ENCODE measurements at regions not wholly inside any gene's neighbourhood (a gene's known extent, or its start where the extent isn't known, plus 50 kb on each side); places are given as distances from the start of the nearest gene placed in this dataset.

DNA sequence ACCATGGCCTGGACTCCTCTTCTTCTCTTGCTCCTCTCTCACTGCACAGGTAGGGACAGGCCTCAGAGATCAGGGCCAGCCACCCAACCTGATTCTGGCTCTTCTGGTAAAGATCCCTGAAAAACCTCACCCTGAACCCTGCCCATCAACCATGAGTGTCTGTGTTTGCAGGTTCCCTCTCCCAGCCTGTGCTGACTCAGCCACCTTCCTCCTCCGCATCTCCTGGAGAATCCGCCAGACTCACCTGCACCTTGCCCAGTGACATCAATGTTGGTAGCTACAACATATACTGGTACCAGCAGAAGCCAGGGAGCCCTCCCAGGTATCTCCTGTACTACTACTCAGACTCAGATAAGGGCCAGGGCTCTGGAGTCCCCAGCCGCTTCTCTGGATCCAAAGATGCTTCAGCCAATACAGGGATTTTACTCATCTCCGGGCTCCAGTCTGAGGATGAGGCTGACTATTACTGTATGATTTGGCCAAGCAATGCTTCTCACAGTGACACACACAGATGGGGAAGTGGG is 80.9 kb downstream of the ZNF280B start:
- no peak for TF ChIP-seq POLR2A (IDR thresholded peaks at IDR 0.05)
- TF ChIP-seq, protein P1, sequence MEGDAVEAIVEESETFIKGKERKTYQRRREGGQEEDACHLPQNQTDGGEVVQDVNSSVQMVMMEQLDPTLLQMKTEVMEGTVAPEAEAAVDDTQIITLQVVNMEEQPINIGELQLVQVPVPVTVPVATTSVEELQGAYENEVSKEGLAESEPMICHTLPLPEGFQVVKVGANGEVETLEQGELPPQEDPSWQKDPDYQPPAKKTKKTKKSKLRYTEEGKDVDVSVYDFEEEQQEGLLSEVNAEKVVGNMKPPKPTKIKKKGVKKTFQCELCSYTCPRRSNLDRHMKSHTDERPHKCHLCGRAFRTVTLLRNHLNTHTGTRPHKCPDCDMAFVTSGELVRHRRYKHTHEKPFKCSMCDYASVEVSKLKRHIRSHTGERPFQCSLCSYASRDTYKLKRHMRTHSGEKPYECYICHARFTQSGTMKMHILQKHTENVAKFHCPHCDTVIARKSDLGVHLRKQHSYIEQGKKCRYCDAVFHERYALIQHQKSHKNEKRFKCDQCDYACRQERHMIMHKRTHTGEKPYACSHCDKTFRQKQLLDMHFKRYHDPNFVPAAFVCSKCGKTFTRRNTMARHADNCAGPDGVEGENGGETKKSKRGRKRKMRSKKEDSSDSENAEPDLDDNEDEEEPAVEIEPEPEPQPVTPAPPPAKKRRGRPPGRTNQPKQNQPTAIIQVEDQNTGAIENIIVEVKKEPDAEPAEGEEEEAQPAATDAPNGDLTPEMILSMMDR (IDR thresholded peaks at IDR 0.05) = no peak
- Histone ChIP-seq H3K27me3 (no peaks in the 10 kb centered on the region), H3K4me1 (no peaks in the 10 kb centered on the region), H3K4me3 (no peak overlapping the region), H3K27ac (no peak overlapping the region), H3K9me3 (no peaks in the 10 kb centered on the region), H3K36me3 (no peaks in the 10 kb centered on the region)
- intact Hi-C loops (cut with DNase I; ENCODE audit: low total_unique reads) = no loop called here
- no peak for DNase-seq

DNA sequence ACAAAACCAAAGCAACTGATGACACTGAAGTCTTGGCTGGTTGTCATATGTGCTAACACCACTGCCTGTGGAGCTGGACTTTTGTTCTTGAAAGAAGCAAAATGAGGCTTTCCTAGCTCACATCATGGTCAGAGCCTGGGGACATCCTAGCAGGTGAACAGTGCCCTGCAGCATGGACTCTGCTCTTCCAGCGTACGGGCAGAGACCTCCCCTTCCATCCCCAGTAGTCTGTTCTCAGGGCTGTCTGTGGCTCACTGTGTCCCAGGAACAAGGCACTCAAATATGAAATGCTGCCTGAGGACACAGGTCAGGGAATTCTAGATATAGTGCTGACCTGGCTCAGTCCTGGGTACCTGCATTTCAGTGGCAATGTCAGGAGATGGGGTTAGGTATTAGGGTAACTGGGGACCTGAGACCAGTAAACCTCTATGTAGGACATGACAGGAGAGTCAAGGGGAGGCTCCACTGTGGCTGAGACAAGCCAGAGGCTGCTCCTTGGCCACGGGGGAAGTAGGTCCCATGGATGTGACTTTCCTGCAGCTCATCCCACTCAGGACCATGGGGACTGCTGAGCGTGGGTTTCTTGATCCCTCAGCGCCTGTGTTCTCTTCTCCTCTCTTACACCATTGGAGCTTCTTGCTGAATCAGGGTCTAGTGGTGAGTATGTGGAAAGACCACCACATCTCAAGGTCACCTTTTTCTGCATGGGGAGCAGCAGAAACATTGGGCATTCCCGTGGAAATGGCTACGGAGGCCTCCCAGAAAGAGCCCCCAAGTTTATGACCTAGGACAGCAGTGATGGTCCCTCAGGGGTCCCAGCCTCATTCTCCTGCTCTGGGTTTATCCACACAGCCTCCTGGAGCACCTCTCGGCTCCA is 80.1 kb downstream of the ZNF280B start:
- intact Hi-C loops (cut with DNase I; ENCODE audit: low total_unique reads) = no loop called here
- Histone ChIP-seq H3K27me3 (no peaks in the 10 kb centered on the region), H3K36me3 (no peaks in the 10 kb centered on the region), H3K9me3 (no peaks in the 10 kb centered on the region), H3K4me1 (no peaks in the 10 kb centered on the region), H3K27ac (no peak overlapping the region), H3K4me3 (no peak overlapping the region)
- TF ChIP-seq POLR2A (IDR thresholded peaks at IDR 0.05) = no peak
- TF ChIP-seq, protein P1 (IDR thresholded peaks at IDR 0.05) = no peak
- no peak for DNase-seq

- DNase-seq = no peak
- no peaks in the 10 kb centered on the region for H3K36me3 ChIP-seq
- H3K4me1 ChIP-seq = no peaks in the 10 kb centered on the region
- no peak overlapping the region for H3K27ac ChIP-seq
- intact Hi-C loops (cut with DNase I; ENCODE audit: low total_unique reads) = no loop called here
- no peaks in the 10 kb centered on the region for H3K9me3 ChIP-seq
- TF ChIP-seq POLR2A (IDR thresholded peaks at IDR 0.05) = no peak
- TF ChIP-seq, protein P1 (IDR thresholded peaks at IDR 0.05) = no peak
- H3K4me3 ChIP-seq = no peak overlapping the region
- H3K27me3 ChIP-seq = no peaks in the 10 kb centered on the region
Measured at GRCh38 chr22:22429369-22430108, 79.0 kb downstream of the ZNF280B start.

- Histone ChIP-seq H3K9me3 (no peaks in the 10 kb centered on the region), H3K4me1 (no peaks in the 10 kb centered on the region), H3K36me3 (no peaks in the 10 kb centered on the region), H3K27ac (no peak overlapping the region), H3K27me3 (no peaks in the 10 kb centered on the region), H3K4me3 (no peak overlapping the region)
- intact Hi-C loops (cut with DNase I; ENCODE audit: low total_unique reads) = no loop called here
- no peak for TF ChIP-seq POLR2A (IDR thresholded peaks at IDR 0.05)
- TF ChIP-seq, protein P1 (IDR thresholded peaks at IDR 0.05) = no peak
- no peak for DNase-seq
Measured at GRCh38 chr22:22430111-22430820, 78.3 kb downstream of the ZNF280B start.

Data from uterus (tissue), 3 donors.